ENCODE measurements at regions not wholly inside any gene's neighbourhood (a gene's known extent, or its start where the extent isn't known, plus 50 kb on each side); places are given as distances from the start of the nearest gene placed in this dataset.
"Not testable (repeated sequence)": the region's sequence is repeated elsewhere in the genome, so short reads cannot be mapped to it uniquely, and the experiment has no call there.

DNA sequence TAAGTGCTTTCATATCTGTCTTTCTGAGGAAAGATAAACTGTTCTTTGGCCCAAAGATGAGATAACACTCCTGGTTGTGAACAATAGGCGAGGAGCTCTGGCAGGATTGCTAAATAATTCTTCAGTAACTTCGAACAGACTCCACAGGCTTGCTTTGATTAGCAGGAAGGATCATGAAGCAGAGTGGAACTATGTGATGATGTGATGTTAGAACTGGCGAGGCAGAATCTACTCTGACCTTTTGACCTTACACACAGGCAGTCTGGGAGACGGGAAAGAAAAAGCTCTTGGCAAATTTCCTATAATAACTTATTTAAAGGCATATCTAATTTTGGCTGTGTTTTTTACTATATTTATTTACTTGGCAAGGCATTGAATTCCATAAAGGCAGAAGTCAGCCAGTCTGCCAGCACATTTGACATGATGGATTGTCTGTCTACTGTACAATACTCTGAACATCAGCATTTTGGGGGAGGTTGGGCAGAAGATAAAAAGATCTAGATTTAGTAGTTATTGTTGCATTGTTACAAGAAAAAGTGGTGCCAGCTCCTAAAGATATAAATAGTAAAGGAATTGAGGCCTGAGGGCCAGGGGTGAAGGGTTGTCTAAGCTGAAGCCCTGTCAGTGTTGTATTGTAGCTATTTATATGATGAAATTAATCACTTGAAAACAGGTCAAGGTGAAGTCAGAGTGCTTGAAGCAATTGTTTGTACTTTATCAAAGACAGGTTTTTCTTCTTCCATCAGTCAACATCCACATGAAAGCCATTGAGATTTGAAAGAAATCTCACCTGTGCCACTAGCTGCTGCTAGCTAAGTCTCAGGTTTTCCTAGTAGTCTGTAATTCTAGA, 708.8 kb downstream of the LTN1 start:
- DNase-seq (ENCODE audit: low read depth in 2 of 2): no peak

DNA sequence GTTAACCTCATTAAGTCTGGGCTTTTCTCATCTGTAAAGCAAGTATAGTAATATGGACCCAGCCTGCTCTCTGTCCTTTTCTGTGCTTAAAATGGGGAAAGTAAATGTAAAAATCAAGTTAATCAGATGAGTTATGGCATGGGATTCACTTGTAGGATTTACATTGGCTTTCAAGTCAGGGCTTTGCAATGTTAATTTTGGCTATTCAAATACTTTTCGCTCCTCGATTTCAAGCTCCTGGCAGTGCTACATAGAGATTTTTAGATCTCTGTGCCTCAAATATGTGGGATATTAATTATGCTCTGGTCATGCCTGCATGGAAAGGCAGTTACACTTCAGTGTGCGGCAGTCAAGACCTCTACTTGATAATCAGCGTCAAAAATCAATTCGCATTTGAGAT, 709.8 kb downstream of the LTN1 start:
- no peak for DNase-seq (ENCODE audit: low read depth in 2 of 2)

DNA sequence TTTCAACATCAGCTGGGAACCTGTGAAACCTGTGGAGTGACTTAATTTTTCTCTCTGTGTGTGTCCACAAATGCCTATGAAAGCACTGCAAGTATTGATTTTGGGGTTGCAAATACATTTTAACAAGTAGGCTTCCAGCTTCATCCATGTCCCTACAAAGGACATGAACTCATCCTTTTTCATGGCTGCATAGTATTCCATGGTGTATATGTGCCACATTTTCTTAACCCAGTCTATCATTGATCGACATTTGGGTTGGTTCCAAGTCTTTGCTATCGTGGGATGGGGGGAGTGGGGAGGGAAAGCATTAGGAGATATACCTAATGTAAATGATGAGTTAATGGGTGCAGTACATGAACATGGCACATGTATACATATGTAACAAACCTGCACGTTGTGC, 711.3 kb downstream of the LTN1 start:
- DNase-seq (ENCODE audit: low read depth in 2 of 2): not testable (repeated sequence)

DNA sequence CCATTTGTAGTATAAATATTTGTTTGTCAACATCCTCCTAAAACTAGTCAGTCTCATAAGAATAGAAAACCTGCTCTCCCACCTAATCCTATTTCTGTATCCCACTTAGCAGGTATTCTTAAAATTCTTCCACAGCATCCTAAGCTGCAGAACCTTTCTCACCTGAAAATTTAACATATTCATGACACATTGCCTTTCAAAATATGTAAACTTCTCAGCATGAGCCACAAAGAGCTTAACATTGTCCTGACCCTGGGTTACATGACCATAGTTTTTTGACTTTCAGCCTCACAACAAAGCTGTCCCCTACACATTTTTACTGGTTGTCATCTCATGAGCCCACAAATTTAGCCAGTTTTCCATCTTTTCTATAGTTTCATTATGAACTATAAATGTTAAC, 712.1 kb downstream of the LTN1 start:
- DNase-seq (ENCODE audit: low read depth in 2 of 2): no peak

DNA sequence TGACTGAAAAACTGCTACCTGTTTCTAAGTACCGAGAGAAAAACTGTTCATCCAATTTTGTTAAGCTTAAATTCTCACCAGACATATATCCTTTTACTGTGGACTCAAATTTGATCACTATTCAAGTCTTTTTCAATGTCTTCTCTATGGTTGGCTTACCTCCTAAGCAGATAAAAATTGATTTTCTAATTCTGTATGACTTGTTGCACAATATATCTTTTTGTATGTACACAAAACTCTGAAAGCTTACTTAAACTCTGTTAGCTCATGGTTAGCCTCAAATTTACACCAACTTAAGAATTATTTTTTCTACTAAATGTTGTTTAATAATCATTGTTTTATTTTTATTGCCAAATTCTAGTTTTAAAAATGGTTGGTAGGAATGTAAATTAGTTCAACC, 715.4 kb downstream of the LTN1 start:
- DNase-seq (ENCODE audit: low read depth in 2 of 2): no peak

DNA sequence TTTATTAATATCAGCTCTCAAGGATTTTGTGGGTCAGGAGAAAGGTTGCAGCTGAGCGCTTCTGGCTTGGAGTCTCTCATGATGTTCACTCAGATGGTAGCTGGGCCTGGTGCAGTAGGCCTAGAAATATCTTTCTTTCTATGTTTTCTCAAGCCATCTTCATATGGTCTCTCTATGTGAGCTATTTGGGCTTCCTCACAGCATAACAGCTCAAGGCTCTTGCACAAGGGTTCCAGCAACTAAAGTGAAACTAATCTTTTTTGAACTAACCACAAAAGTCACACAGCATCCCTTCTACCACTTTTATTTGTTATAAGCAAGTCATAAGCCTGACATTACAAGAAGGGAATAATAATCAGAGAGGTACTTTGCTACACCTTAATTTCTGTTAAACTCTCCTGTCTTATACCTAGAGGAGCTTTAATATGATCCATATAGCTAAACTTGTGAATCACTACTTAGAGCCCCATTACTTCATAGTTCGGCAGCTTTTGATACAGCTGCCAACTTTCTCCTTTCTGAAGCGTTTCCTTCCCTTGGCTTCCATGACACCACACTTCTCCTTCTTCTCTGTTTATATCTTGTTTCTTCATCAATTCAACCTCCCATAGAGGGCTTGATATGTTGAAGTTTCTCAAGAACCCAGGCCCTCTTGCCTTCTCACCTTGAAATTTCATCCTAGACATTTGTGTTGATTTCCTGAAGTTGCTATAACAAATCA, 720.2 kb downstream of the LTN1 start:
- no peak for DNase-seq (ENCODE audit: low read depth in 2 of 2)

DNA sequence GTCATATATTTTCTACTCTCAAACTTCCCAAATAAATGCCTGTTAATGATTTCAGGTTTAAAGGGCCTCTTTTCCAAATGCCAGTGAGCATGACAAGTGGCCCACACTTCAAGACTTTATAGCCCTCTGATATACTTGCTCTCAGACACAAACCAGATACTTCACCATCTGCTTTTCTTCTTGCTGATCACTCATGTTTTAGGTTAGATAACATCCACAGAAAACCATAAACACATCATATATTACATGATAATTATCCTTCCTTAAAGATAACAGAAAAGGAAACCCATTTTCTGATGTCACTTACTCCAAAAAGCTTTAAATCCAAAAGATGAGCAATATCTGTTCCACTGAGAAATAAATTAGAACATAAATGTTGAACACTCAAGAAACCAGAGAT, 723.5 kb downstream of the LTN1 start:
- no peak for DNase-seq (ENCODE audit: low read depth in 2 of 2)

DNA sequence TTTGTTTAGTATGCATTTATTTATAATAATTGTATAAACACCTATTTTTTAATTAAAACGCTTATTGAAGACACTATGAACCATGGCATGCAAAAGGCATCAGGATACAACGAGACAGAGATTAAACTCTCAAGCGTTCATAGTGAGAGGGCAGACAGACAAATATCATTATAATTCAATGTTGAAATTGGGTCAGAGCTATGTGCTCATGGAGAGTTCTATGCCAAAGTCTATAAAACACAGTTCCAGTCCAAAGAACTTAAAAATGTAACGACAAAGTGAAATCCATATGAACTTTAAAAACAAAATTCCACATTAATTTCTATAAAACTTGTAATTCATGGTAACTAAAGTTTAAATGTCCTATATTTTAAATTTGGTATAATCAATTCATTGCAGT, 724.0 kb downstream of the LTN1 start:
- DNase-seq (ENCODE audit: low read depth in 2 of 2): no peak

DNA sequence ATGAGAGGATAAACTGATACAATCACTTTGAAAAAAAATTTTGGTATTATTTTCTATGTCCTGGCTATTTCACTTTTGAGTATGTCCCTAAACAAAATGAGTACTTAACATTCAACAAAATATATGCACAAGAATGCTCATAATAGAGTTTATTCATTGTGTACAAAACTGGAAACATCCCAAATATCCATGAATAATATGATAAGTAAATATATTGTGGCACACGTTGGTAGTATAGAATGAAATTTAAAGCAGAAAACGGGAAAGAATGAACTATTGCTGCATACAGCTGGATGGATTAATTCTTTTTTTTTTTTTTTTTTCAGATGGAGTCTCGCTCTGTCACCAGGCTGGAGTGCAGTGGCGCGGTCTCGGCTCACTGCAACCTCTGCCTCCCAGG, 725.2 kb downstream of the LTN1 start:
- no peak for DNase-seq (ENCODE audit: low read depth in 2 of 2)

DNA sequence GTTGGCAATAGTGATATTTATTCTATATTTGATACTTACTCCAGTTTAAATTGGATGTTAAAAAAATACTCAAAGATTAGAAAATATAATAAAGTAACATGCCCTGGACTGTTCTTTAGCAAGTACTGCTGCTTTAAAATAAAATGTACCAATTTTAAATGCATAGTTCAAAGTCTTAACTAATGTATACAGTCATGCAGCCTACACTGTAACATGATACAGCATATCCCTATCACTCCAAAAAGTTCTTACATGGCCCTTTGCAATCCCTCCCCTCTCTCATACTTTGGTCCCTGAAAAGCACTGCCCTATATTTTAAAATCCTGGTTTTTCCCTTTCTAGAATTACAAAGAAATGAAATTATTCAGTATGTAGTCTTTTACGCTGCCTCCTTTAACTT, 726.6 kb downstream of the LTN1 start:
- no peak for DNase-seq (ENCODE audit: low read depth in 2 of 2)

DNA sequence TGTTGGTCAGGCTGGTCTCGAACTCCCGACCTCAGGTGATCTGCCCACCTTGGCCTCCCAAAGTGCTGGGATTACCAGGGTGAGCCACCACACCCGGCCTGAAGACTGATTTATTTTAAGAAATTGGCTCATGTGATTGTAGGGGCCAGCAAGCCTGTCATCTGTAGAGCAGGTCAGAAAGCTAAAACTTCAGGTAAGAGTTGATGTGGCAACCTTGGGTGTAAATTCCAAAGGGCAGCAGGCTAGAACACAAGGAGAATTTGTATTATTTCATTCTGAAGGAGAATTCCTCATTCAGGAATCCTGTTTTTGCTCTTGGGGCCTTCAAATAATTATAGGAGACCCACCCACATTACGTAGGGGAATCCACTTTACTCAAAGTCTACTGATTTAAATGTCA, 728.7 kb downstream of the LTN1 start:
- DNase-seq (ENCODE audit: low read depth in 2 of 2): no peak

DNA sequence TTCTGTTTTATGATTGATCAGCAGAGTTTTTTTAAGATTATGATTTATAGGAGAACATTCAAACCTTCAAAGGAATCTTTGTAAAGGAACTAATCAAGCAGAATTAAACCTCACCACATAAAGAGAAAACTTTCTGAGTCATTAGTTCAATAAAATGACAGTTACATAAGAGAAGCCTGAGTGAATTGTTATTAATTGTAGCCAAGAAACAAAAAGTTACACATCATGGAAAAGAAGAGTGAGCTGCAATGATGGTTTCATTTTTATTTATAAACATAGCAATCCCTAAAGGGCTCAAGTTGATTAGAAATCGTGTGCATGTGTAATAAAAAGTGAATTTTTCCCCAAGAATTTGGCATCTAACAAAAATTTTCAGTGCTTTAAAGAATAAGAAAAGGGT, 731.4 kb downstream of the LTN1 start:
- DNase-seq (ENCODE audit: low read depth in 2 of 2): no peak

DNA sequence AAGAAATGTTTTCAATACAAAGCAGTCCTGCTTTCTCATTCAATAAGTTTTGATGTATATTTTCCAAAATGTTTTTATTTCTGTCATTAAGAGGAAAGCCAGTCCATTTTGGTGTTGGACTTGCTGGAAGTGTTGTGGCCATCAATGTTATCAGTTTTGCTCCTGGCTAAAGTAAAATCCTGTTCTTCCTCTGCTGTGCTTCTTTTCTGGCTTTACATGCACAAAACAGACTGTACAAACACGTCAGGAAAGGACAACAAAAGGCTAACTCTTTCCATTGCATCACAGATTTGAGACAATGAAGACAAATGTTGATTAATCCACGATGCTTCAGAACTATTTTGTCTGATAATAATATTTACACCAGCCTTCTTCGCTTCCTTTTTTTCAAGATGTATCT, 735.4 kb downstream of the LTN1 start:
- DNase-seq (ENCODE audit: low read depth in 2 of 2): no peak

DNA sequence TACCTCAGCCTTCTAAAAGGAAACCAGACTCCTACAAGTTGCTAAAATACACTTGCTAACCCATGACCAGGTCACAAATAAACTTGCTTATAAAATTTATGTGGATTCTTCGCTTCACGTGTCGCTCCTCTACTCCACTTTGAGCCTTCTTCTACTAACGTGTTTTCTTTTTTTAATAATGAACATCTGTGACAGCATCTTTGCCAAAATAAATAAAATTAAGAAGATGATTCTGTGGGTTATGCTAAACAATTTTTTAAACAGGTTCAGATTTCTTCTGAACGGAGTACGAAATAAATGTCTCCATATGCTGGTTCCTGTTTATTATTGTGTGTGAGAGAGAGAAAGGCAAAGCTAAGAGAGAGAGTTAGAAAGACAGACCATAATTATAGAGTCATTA, 735.8 kb downstream of the LTN1 start:
- DNase-seq (ENCODE audit: low read depth in 2 of 2): no peak

DNA sequence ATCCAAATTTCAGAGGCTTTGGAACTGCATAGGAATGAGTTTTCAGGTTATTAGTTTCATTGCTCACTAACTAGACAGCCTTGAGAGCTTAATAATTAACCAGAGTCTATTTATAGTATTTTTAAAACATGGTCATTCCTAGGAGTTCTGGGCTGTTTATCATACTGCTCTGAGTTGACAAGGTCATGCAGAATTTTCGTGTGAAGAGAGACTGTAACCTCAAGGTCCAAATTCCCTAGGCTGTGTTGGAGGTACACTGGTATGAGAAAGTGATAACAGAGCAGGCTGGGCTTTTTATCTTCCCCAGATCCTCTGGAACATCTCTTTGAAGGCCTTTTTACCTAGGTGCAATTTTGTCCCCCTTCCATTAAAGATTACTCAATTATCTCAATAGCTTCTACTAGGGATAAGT, 736.3 kb downstream of the LTN1 start:
- DNase-seq (ENCODE audit: low read depth in 2 of 2): no peak

DNA sequence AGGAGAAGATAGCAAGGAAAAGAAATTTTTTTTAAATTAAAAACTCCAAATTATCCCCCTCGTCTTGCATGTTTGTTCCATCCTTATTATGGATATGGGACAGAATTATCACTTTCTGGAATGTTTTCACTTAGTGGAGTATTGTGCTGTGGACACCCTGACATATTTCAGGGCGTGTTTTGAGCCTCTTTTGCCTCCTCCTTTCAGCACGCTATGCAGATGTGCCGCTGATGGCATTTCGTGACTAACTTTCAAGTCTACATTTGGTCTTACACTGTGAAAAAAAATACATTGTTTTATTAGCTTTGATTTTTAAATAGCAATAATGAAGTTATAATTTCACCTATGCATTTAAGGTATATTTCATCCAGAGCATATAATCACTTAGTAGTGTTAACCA, 738.7 kb downstream of the LTN1 start:
- DNase-seq (ENCODE audit: low read depth in 2 of 2): no peak

DNA sequence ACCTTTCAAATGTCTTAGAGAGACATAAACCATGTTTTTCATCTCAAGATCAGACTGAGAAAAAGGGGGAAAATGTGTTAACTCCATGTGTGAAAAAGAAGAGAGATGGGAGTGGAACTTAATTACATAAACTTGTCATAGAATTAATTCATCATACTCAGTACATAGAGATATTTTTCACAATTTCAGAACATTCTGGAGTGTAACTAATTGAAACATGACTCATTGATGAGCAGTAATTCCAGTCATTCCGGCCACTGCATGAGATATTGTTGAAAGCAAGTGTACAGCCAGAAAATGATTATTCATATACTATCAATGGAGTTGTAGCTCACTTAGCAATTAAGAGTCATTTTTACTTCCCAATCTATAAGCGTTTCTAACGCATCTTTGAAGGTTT, 739.3 kb downstream of the LTN1 start:
- no peak for DNase-seq (ENCODE audit: low read depth in 2 of 2)

DNA sequence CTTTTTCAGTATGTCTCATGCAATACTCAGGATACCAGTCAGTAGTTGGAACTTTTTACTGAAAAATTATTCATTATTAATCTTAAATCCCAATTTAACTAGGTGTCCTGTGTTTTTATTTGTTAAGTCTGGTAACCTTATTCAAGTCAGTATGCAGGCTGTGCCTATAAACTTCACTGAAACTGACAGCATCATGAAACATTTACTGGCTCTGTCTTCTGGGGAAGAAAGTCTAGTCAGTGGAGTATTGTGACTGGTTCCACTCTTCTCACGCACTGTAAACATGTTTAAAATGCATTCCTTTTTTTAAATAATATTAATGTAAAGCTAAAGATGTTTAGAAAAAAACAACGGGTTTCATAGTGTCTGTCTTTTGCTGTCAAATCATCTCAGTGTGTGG, 739.7 kb downstream of the LTN1 start:
- DNase-seq (ENCODE audit: low read depth in 2 of 2): no peak

DNA sequence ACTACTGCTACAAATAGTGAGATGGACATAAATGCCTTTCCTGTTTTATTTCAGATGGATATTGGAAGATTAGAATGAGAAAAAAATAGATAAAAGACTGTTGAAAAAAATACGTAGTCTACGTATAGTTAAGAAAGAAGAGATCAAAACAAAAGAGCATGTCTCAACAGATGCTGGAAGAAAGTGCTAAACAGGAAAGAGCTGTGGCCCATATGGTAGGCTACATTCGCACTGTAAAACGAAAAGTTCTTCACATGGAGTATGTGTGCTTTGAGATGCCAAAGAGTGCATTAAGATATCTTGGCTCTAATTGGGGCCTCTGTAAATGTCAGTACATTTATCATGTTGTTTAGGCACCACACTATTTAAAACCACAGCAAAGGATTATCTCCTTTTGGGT, 741.7 kb downstream of the LTN1 start:
- DNase-seq (ENCODE audit: low read depth in 2 of 2): no peak

DNA sequence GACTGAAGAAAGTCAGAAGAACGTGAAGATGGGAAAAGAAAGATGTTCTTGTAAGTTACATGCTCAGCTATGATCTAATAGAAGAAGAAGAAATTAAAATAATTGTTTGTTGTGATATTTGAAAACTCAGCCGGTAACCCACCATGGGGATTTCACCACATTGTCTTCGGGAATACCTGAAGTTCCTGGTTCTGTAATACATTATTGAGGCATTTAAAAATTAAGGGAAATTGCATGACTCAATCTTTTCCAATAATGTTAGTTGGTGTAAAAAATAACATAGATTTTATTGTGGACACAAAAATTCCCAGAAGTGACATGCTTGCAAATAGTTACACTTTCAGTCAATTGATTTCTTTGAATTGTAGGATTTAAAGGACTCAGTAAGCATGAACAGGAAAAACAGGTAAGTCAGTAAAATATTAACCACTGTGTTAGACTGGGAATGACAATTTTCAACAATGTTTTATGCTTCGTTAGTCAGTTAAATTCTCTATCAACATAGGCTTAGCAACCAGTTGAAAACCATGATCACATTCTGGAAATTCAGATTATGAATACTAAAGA, 745.1 kb downstream of the LTN1 start:
- DNase-seq (ENCODE audit: low read depth in 2 of 2): no peak

DNA sequence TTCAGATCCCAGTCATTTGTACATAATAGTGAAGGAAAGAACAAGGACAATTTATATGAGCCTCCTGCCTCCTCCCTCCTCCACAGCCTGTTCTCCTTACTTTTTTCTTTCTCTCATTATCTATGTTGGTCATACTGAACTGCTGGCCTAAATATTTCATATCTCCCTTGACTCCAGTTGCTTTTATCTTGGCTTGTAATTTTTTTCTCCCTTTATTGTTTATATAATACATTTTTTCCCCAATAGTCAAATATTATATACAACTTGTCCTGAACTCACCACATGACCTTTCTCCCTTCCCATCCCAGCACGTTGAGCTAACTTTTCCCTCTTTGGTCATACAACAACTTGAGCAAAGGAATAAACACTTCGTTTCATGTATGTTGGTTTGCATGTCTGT, 752.1 kb downstream of the LTN1 start:
- no peak for DNase-seq (ENCODE audit: low read depth in 2 of 2)

DNA sequence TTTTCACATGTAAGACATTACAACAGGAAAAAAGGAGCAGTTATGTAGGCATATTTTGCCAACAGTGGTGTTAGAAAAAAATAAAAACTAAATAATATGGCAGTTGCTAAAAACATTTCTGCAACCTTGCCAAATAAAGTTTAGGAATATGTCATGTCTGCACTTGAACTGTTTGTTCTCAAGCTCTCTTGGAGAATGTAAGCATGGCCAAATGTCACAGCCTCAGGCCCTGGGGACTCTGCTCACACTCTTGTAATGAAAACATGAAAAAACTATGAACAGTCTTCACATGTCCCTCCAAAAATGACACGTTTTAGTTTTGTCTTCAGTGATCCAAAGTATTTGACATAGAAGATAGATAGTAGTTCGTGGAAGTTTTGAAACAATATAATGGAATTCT, 753.3 kb downstream of the LTN1 start:
- no peak for DNase-seq (ENCODE audit: low read depth in 2 of 2)

DNA sequence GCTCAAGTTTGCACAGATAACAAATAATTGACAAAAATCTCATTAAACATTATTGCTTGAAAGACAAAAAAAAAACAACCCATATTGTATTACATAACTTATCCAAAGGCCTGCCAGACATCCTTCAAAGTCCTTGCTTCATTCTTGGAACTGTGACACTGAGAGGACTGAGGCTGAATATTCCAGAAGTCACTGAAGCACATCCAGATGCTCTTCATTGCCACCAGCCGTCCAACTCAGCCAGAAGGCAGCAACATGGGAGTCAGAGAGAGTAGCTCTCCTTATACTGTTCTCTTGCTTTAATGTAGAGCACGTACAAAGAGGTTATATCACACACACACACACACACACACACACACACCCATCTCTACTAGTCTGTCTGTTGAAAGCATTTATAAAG, 755.0 kb downstream of the LTN1 start:
- DNase-seq (ENCODE audit: low read depth in 2 of 2): no peak

Data from stimulated activated CD8-positive, alpha-beta memory T cell treated with anti-CD3 and anti-CD28 coated beads, Interleukin-2, amount 100 ng/mL, for 48 hours (primary cell).